ENCODE measurements at regions not wholly inside any gene's neighbourhood (a gene's known extent, or its start where the extent isn't known, plus 50 kb on each side); places are given as distances from the start of the nearest gene placed in this dataset.

- H3K36me3 ChIP-seq (ENCODE audit: control insufficient read depth in 4 of 4, insufficient read depth in 3 of 4, low read depth in 1 of 4, low read length in 3 of 4) = no peaks in the 10 kb centered on the region
- no peaks in the 10 kb centered on the region for H3K4me1 ChIP-seq (ENCODE audit: control insufficient read depth in 4 of 4, insufficient read depth in 4 of 4, low read length in 3 of 4)
- no peak for DNase-seq (ENCODE audit: low spot score)
- WGBS = 14% methylated on average over 1 of the region's 1 CpG
- H3K9ac ChIP-seq (ENCODE audit: low read depth in 1 of 2, low read length in 2 of 2) = no peak overlapping the region
- no peak overlapping the region for H3K27ac ChIP-seq (ENCODE audit: low read depth in 1 of 2, low read length in 2 of 2)
- H3K9me3 ChIP-seq (ENCODE audit: control insufficient read depth in 4 of 4, low read length in 3 of 4) = no peaks in the 10 kb centered on the region
- no peak overlapping the region for H3K4me3 ChIP-seq (ENCODE audit: low read depth in 1 of 3, low read length in 3 of 3)
- H3K27me3 ChIP-seq (ENCODE audit: control insufficient read depth in 4 of 4, insufficient read depth in 4 of 4, low read length in 3 of 4) = no peaks in the 10 kb centered on the region
- TF ChIP-seq HNF4G (IDR thresholded peaks at IDR 0.05) = no peak
- no peak for TF ChIP-seq EGR1 (IDR thresholded peaks at IDR 0.05; ENCODE audit: low read depth in 2 of 2)
- no peak for TF ChIP-seq YY1 (IDR thresholded peaks at IDR 0.05)
- no peak for TF ChIP-seq HNF4A (conservative IDR thresholded peaks at IDR 0.05)
- TF ChIP-seq SP1 (IDR thresholded peaks at IDR 0.05) = no peak
- TF ChIP-seq TAF1 (conservative IDR thresholded peaks at IDR 0.05) = no peak
- TF ChIP-seq ZBTB33 (IDR thresholded peaks at IDR 0.05) = no peak
- no peak for TF ChIP-seq JUND (IDR thresholded peaks at IDR 0.05)
- no peak for TF ChIP-seq NR2F2 (IDR thresholded peaks at IDR 0.05)
- TF ChIP-seq RXRA (IDR thresholded peaks at IDR 0.05) = no peak
- no peak for TF ChIP-seq GABPA (IDR thresholded peaks at IDR 0.05 in 1 of 2, conservative IDR thresholded peaks at IDR 0.05 in 1 of 2)
- no peak for TF ChIP-seq FOXA1 (IDR thresholded peaks at IDR 0.05)
Measured at GRCh38 chr10:8404721-8405120, 350.2 kb downstream of the GATA3 start.

GRCh38 chr10:8405596-8405995 lies 351.1 kb downstream of the GATA3 start:
- H3K9ac ChIP-seq (ENCODE audit: low read depth in 1 of 2, low read length in 2 of 2) = no peak overlapping the region
- no peaks in the 10 kb centered on the region for H3K9me3 ChIP-seq (ENCODE audit: control insufficient read depth in 4 of 4, low read length in 3 of 4)
- peaks cover 0 to 3% (median 0%) of the 10 kb centered on the region in 4 donors for H3K27me3 ChIP-seq (ENCODE audit: control insufficient read depth in 4 of 4, insufficient read depth in 4 of 4, low read length in 3 of 4)
- H3K36me3 ChIP-seq (ENCODE audit: control insufficient read depth in 4 of 4, insufficient read depth in 3 of 4, low read depth in 1 of 4, low read length in 3 of 4) = no peaks in the 10 kb centered on the region
- H3K4me1 ChIP-seq (ENCODE audit: control insufficient read depth in 4 of 4, insufficient read depth in 4 of 4, low read length in 3 of 4) = no peaks in the 10 kb centered on the region
- no peak for TF ChIP-seq FOXA1 (IDR thresholded peaks at IDR 0.05)
- TF ChIP-seq GABPA (IDR thresholded peaks at IDR 0.05 in 1 of 2, conservative IDR thresholded peaks at IDR 0.05 in 1 of 2) = no peak
- TF ChIP-seq NR2F2 (IDR thresholded peaks at IDR 0.05) = no peak
- TF ChIP-seq TAF1 (conservative IDR thresholded peaks at IDR 0.05) = no peak
- no peak for TF ChIP-seq MAX (IDR thresholded peaks at IDR 0.05)
- TF ChIP-seq HNF4A (conservative IDR thresholded peaks at IDR 0.05) = no peak
- TF ChIP-seq FOXA2 (IDR thresholded peaks at IDR 0.05) = no peak
- no peak for TF ChIP-seq RAD21 (IDR thresholded peaks at IDR 0.05)
- no peak for TF ChIP-seq SP1 (IDR thresholded peaks at IDR 0.05)
- no peak for TF ChIP-seq ATF3 (IDR thresholded peaks at IDR 0.05)
- TF ChIP-seq REST (IDR thresholded peaks at IDR 0.05) = no peak
- no peak for TF ChIP-seq CTCF (IDR thresholded peaks at IDR 0.05; ENCODE audit: low read depth, low read length, missing input control)
- TF ChIP-seq ZBTB33 (IDR thresholded peaks at IDR 0.05) = no peak
- no peak for TF ChIP-seq RXRA (IDR thresholded peaks at IDR 0.05)
- TF ChIP-seq YY1 (IDR thresholded peaks at IDR 0.05) = no peak
- TF ChIP-seq HNF4G (IDR thresholded peaks at IDR 0.05) = no peak
- TF ChIP-seq EGR1 (IDR thresholded peaks at IDR 0.05; ENCODE audit: low read depth in 2 of 2) = no peak
- TF ChIP-seq JUND (IDR thresholded peaks at IDR 0.05) = no peak
- 74% methylated on average over 6 of the region's 6 CpGs for WGBS
- no peak overlapping the region for H3K4me3 ChIP-seq (ENCODE audit: low read depth in 1 of 3, low read length in 3 of 3)
- no peak overlapping the region for H3K27ac ChIP-seq (ENCODE audit: low read depth in 1 of 2, low read length in 2 of 2)
- no peak for DNase-seq (ENCODE audit: low spot score)
